Hepatic stellate cell (primary cell): ENCODE measurements at regions not wholly inside any gene's neighbourhood (a gene's known extent, or its start where the extent isn't known, plus 50 kb on each side); places are given as distances from the start of the nearest gene placed in this dataset.
"Not testable (repeated sequence)": the region's sequence is repeated elsewhere in the genome, so short reads cannot be mapped to it uniquely, and the experiment has no call there.

ENCODE experiments used
- DNase-seq: peaks from one replicate; pipeline ENCODE4 v3.0.0; 2011; ENCODE audit warnings: low spot score

DNA sequence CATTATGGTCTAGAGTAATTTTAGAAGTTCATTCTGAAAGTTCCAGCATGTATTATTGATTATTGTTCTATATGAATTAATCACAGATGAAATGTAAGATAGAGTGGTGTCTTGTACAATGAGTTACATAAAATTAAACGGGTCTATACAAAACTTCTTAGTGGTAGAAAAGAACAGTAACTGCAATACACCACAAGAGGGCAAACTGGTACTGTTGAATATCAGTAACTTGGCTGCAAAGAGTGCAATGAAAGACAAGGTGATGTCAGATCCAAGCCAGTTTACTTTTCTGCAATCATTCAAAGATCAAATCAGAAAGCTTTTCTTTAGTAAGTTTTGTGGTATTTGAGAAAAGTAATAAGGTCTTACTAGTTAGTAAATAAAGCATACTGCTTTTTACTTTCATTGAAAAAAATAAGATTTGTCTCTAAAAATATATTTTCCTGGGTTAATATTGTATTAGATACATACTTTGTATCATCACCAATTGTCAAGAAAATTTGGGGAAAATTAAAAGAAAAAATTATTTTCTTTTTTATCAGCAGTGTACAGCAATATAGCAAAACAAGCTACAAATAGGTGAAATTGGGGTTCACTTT lies 66.4 kb upstream of the BTG3 start:
- peak; percentile 34 for DNase-seq

DNA sequence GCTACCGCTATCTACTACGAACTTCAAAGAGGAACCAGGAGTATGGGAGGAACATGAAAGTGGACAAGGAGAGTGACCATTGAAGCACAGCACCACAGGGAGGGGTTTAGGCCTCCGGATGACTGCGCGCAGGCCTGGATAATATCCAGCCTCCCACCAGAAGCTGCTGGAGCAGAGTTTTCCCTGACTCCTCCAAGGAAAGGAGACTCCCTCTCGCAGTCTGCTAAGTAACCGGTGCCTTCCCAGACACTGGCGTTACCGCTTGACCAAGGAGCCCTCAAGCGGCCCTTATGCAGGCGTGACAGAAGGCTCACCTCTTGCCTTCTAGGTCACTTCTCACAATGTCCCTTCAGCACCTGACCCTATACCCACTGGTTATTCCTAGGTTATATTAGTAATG lies 64.2 kb upstream of the BTG3 start:
- DNase-seq, result not testable (repeated sequence)

DNA sequence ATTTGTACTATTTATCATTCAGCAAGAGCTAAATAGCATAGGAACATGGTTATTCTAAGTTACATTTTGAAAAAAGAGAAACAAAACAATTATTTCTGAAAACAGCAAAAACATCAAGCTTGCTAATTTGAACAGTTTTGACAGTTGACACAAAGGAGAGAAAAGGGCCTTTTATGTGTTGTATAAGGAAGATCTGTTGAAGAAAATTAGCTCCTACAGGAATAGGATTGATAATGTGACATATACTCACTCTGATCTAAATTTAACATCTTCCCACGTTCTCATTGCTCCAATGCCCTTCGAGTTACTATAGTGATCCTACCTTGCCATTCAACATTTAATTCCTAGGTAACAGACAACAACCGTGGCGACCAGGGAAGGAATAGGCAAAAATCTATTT lies 61.4 kb upstream of the BTG3 start:
- no peak for DNase-seq

DNA sequence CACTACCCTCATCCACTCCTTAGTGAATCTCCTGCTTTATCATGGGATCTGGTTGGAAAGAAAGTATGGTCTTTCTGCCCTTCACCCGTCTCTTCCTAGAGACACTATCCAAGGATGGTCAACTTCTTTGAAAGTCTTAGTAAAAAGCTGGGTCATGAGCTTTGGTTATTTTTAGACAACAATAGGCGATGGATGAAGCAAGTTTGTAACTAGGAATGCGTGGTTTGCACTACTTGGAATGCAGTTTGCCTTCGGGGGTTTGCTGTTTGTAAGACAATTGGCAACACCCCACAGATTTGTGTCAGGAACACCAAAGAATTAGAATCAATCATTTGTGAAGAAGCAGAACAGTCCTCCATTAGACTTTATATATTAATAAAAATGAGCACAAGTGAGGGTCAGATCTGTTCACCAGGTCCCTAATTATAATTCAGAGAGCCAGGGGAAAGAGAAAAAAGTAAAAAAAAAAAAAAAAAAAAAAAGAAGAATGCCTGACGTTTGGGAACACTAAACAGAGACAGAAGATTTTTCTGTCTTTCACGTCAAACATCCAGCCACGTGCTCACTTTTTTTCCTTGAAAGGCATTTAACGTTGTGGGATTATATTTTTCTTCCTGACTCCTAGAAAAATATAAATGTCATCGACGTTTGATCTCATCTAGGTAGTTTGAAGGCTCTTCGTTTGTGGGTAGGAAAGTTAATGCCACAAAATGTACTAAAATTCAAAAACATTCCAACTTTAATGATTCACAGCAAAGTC lies 60.7 kb upstream of the BTG3 start:
- no peak for DNase-seq

DNA sequence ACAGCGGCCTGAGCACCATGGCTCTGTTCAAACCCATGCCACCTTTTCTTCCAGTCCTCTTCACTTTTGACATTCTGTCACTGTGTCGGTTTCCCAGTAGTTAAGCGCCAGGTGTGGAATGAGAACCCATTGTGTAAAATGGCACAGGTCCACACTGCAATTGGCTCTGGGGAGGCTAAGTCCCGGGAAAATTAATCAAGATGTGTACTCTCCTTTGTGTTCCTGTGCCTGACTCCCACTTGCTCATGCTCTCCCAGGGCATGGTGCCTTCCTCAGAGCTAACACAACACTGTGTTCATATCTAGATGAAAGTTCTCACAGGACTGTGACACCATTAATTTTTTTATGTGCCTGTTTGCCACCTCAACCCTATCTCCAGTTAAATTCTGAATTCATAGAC lies 59.0 kb upstream of the BTG3 start:
- no peak for DNase-seq

DNA sequence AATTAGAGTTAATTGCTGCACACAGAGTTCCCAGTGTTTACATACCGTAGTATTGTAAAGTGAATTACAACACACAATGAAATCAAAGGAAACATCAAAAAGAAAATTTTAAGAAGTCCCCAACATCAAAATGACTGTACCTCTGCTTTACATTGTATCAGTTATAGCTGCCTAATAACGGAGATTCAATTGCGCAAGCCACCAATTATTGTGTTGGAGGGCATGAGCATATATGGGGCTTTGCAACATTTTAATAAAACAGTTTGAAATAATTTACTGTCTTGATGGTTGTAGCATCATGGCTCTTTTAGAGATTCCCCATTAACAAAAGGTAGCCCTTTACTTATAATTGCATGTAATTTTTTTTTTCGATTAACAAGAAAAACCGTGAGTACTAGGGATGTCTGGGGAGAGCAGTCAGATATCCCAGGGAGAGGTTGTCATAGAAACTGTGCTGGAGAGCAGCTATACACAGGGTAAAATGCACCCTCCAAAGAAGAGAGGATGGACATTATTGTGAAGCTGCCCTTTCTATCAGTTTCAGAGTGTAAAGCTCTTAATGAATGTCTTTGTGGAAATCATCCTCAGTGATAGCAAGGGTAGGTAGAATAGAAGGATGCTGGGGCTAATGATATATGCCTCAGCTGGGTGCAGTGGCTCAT lies 55.9 kb upstream of the BTG3 start:
- DNase-seq, result no peak

DNA sequence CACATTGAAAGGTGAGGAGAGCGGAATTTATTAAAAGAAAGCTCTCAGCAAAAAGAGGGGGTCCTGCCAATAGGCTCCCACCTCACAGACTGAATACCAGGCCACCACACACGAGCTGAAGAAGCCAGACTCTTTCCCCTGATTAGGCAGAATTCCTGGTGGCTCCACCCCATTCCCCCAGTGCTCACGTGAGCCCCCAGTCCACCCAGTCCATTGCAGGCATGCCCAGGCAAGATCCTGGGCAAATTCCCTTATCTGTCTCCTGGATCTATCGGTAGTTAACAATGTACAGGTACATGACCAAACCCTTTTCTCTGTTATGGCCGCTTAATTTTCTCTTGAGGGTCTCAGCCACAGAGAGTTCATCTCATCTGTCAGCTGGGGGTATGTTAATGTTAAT lies 54.6 kb upstream of the BTG3 start:
- no peak for DNase-seq
